Right lobe of liver (tissue), 4 donors: ENCODE measurements at regions not wholly inside any gene's neighbourhood (a gene's known extent, or its start where the extent isn't known, plus 50 kb on each side); places are given as distances from the start of the nearest gene placed in this dataset.

Source experiments
- CTCF ChIP-seq, 4 donors: fragments of 200-600 bp in 3 of 4; fragments of 450-650 bp in 1 of 4; IDR thresholded peaks; one replicate each; pipeline versions ENCODE4 v1.5.1 to v1.8.0; 2016 to 2022; ENCODE audit warnings: antibody characterized with exemption in 4 of 4, mild to moderate bottlenecking in 2 of 4
- POLR2A ChIP-seq: fragments of 450-650 bp; IDR thresholded peaks from one replicate; pipeline ENCODE4 v1.6.1; 2017; ENCODE audit warnings: antibody characterized with exemption, mild to moderate bottlenecking
- donor health status: DM: no; HTN: no; CAD: no.
- donor health status: DM: no; HTN: no; CAD: no.
- donor health status: DM: no; HTN: yes; CAD: no.

- TF ChIP-seq POLR2A: no peak
- TF ChIP-seq CTCF (IDR thresholded peaks at IDR 0.05): no peak
These were observed 350.0 kb upstream of the BCHE start for GRCh38 chr3:166187237-166187636.
